22Rv1 (cell line): ENCODE measurements at regions not wholly inside any gene's neighbourhood (a gene's known extent, or its start where the extent isn't known, plus 50 kb on each side); places are given as distances from the start of the nearest gene placed in this dataset.

Experiments
- CTCF ChIP-seq: fragments of 450-650 bp; IDR thresholded peaks from 2 replicates; pipeline ENCODE4 v1.5.1; 2017; ENCODE audit warnings: mild to moderate bottlenecking
- ZFX ChIP-seq: fragments of 450-650 bp; IDR thresholded peaks from 2 replicates; pipeline ENCODE4 v1.6.1; 2017; ENCODE audit warnings: antibody characterized with exemption, borderline replicate concordance

DNA sequence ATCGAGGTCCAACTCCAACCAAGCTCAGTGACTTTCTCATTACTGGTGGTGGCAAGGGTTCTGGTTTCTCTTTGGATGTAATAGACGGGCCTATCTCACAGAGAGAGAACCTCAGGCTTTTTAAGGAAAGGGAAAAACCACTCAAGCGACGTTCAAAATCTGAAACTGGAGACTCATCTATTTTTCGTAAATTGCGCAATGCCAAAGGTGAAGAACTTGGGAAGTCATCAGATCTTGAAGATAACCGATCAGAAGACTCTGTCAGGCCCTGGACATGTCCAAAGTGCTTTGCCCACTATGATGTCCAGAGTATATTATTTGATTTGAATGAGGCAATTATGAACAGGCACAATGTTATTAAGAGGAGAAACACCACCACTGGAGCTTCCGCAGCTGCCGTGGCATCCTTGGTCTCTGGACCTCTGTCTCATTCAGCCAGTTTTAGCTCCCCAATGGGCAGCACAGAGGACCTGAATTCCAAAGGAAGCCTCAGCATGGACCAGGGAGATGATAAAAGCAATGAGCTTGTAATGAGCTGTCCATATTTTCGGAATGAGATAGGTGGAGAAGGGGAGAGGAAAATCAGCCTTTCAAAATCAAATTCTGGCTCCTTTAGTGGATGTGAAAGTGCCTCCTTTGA, 343.5 kb upstream of the RGS6 start:
- TF ChIP-seq CTCF = no peak
- TF ChIP-seq ZFX = no peak
